Fibroblast of upper back skin (primary cell): ENCODE measurements at regions not wholly inside any gene's neighbourhood (a gene's known extent, or its start where the extent isn't known, plus 50 kb on each side); places are given as distances from the start of the nearest gene placed in this dataset.

Source experiments
- DNase-seq: peaks from one replicate; pipeline ENCODE4 v3.0.0-alpha.2; 2013

GRCh38 chr3:99094606-99095005 lies 193.1 kb upstream of the DCBLD2 start:
- DNase-seq: no peak

- peak; percentile 38 for DNase-seq
These were observed 185.8 kb upstream of the DCBLD2 start for GRCh38 chr3:99087277-99087676.

GRCh38 chr3:99084826-99085225 lies 183.3 kb upstream of the DCBLD2 start:
- peak; percentile 96 for DNase-seq

DNA sequence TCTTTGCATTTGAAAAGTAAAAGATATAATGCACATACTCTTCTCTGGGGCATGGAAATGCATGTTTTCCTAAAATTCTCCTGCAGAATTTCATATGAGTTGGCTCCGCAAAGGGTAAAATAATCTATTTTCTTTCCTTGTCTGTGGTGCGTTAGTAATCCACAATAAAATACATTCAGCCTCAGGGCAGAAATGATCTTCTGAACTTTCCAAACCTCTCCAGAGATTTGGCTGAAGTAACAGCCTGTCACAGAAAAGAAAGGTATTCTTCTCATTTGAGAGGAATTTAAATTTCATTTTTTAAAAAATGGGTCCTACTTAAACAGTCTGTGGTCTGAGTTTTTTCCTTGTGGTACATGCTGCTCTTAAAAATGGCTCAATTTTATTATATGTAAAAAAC lies 182.7 kb upstream of the DCBLD2 start:
- DNase-seq: no peak

- DNase-seq: no peak
These were observed 169.6 kb upstream of the DCBLD2 start for GRCh38 chr3:99071096-99071495.

- DNase-seq: no peak
These were observed 168.5 kb upstream of the DCBLD2 start for GRCh38 chr3:99069973-99070372.

- DNase-seq: no peak
These were observed 165.4 kb upstream of the DCBLD2 start for GRCh38 chr3:99066863-99067262.

GRCh38 chr3:99049164-99049563 lies 147.7 kb upstream of the DCBLD2 start:
- no peak for DNase-seq

DNA sequence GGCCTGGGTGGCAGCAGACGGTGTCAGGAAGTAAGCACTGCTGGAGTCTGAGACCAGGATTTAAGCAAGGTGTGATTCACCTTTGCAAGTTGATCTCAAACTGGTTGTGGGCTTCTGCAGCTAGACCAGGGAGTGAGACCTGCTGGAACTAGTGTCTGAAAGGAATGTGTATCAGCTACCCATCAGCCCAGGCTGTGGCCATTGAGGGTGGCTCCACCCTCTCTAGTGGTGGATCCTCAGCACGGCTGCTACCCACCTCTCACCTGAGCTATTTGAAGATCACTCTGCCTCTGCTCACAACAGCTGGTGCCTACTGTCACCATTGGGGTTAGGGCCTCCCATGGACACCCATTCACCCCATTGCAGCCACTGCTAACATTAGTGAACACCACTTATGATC lies 140.3 kb upstream of the DCBLD2 start:
- no peak for DNase-seq

DNA sequence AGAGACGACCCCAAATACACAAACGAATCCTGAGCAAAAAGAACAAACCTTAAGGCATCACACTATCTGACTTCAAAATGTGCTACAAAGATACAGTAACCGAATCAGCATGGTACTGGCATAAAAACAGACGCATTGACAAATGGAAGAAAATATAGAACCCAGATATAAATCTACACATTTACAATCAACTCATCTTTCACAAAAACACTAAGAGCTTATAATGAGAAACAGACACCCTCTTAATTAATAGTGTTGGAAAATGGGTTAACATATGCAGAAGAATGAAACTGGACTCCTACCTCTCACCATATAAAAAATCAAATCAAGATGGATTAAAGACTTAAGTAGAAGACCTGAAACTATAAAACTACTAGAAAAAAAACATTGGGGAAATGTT lies 130.3 kb upstream of the DCBLD2 start:
- no peak for DNase-seq

- DNase-seq: peak; percentile 56
These were observed 122.2 kb upstream of the DCBLD2 start for GRCh38 chr3:99023590-99024192.

GRCh38 chr3:99021466-99021865 lies 120.0 kb upstream of the DCBLD2 start:
- no peak for DNase-seq

- DNase-seq: no peak
These were observed 115.0 kb upstream of the DCBLD2 start for GRCh38 chr3:99016452-99016851.

GRCh38 chr3:99013777-99014315 lies 112.4 kb upstream of the DCBLD2 start:
- DNase-seq: no peak

DNA sequence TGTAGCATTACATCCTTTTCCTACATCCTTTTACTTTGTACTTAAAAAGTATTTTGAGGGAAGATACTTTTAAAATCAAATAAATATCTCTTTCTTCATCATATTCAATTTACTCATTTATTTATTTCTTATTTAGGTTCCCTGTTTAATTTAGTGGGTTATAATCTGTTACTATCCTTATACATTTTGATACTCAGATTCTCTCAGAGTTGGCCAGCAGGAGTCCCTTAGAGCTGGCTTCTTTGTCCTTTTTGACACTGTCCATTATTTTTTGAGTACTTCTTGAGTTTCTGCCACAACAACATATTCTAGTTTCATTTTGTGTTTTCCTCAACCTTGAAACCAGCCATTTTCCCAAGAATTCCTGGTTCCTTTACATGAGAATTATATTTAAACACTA lies 111.6 kb upstream of the DCBLD2 start:
- DNase-seq: no peak

GRCh38 chr3:99012051-99012450 lies 110.6 kb upstream of the DCBLD2 start:
- DNase-seq: peak; percentile 16

DNA sequence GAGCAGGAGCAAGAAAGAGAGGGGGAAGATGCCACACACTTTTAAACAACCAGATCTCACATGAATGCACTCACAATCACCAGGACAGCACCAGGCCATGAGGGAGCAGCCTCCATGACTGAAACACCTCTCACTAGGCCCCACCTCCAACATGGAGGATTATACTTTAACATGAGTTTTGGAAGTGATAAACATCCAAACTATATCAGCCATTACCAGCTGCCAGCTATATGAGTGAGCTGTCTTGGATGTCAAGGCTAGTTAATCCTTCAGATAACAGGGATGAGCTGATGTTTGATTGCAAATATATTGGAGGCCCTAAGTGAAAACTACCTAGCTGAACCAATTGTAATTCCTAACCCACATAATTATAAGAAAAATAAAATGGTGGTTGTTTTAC lies 108.4 kb upstream of the DCBLD2 start:
- no peak for DNase-seq

- no peak for DNase-seq
These were observed 105.2 kb upstream of the DCBLD2 start for GRCh38 chr3:99006686-99007085.

DNA sequence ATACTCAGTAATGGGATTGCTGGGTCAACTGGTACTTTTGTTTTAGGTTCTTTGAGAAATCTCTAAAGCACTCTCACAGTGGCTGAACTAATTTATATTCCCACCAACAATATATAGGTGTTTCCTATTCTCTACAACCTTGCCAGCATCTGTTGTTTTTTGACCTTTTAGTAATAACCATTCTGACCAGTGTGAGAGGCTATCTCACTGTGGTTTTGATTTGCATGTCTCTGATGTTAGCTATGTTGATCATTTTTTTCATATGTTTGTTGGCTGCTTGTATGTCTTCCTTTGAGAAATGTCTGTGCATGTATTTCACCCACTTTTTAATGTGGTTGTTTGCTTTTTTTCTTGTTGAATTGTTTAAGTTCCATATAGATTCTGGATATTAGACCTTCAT lies 98.2 kb upstream of the DCBLD2 start:
- no peak for DNase-seq

DNA sequence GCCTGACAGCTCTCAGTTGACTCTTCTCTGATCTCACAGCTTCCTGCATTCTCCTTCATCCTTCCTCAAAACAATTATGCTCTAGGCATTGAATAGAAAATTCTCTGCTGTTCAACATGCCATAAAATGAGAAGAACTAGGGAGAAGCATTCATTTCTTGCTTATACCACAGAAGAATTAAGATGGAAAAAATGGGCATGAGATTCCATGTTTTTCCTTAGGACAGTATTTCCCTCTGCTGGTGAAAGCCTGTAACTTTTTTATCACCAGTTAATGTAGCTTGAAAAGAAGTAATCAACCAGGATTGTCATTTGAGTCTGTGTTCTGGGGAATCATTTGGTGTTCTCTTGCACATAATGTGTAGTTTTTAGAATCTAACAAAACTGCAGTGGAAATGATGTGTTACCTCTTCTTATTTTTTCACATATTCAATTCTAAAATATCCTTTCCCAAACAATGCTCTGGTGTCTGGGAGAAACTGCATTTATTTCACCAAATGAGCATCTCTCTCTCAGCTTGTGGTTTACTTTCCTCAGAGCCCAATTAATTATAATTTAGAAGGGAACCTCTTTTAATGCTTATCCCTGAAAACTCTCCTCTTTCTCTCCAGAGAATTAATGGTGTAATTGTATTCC lies 92.8 kb upstream of the DCBLD2 start:
- DNase-seq: peak; percentile 69

- no peak for DNase-seq
These were observed 89.9 kb upstream of the DCBLD2 start for GRCh38 chr3:98991393-98991792.

DNA sequence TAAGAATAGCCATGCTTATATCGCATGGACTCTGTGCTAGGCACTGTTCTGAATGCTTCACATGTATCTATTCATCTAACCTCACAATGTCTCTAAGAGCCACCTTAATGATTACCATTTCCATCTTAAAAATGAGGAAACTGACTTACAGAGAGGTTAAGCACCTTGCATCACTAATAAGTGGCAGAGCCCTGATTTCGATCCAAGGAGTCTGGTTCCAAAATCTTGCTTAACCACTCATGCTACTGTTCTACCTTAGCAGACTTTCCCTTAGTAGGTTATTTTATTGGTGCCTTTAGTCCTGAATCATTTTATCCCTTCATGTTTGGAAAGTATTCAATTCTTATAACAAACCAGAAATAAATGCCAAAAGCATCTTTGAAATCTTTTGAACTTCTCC lies 89.2 kb upstream of the DCBLD2 start:
- no peak for DNase-seq

- DNase-seq: peak; percentile 83
These were observed 84.6 kb upstream of the DCBLD2 start for GRCh38 chr3:98986073-98986472.

- no peak for DNase-seq
These were observed 83.9 kb upstream of the DCBLD2 start for GRCh38 chr3:98985431-98985830.

- DNase-seq: no peak
These were observed 82.5 kb upstream of the DCBLD2 start for GRCh38 chr3:98984024-98984423.
